ENCODE measurements at regions not wholly inside any gene's neighbourhood (a gene's known extent, or its start where the extent isn't known, plus 50 kb on each side); places are given as distances from the start of the nearest gene placed in this dataset.

DNA sequence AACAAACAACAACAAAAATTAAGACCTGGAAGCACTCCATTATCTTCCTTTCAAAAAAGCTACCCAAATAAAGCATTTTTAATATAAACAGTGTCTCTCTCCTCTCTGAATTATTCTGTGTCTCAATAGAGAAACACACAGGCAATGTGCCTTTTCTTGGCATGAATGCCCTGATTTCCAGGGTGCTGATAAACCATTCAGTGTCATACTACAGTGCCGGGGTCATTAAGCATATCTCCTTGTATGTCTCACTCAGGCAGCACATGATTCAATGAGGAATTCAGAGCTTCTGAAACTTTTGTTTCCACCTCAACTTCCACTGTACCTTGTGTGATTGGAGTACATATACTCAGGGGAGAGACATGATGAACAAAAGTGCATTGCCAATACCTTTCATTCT lies 294.0 kb upstream of the SLC24A2 start:
- no peaks in the 10 kb centered on the region for H3K4me1 ChIP-seq
- POLR2A ChIA-PET, result no interaction called here
- no peaks in the 10 kb centered on the region for H3K9me3 ChIP-seq
- H3K4me3 ChIP-seq, result no peak overlapping the region
- no peak for ATAC-seq
- FAIRE-seq, result no peak
- H3K27ac ChIP-seq, result no peak overlapping the region
- H3K4me2 ChIP-seq, result no peak overlapping the region
- no peak for DNase-seq (ENCODE audit: low read depth in 1 of 2, low spot score in 1 of 2)
- CTCF ChIA-PET, result interaction anchor here (0.6 kb wide), 1 partner anchor 36 kb away, joined by 3 read pairs; no protein-coding TSS in a partner anchor
- TF ChIP-seq MYC (IDR thresholded peaks at IDR 0.05; ENCODE audit: borderline replicate concordance, low read length) (no peak), HES2 (IDR thresholded peaks at IDR 0.05) (no peak), FOSB (CRISPR knock-in tag; IDR thresholded peaks at IDR 0.05) (no peak), REST (IDR thresholded peaks at IDR 0.05) (no peak), ZFP36 (IDR thresholded peaks at IDR 0.05; ENCODE audit: borderline replicate concordance, partially characterized antibody) (no peak), CTCF (IDR thresholded peaks at IDR 0.05) (no peak)
- WGBS (ENCODE audit: missing lambda C conversion rate), result 6% methylated on average over 1 of the region's 1 CpG

DNA sequence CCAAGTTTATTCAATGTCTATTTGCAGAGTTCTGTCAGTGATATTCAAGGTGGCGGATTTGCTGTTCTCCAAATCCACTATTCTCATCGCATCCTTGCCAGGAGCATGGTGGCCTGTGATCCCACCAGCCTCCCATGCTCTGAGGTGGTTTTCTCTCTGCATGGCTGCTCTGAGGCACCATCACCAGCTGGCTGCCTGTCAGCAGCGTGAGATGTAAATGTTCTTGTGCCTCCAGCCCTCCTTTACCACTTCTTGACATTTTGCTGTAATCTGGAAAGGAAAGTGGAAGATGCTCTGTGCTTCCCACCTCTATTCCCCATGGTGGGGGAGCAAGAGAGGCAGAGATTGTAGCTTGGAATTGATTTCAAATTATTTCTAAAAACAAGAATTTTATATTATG lies 293.6 kb upstream of the SLC24A2 start:
- no peaks in the 10 kb centered on the region for H3K9me3 ChIP-seq
- DNase-seq (ENCODE audit: low read depth in 1 of 2, low spot score in 1 of 2), result no peak
- no peak overlapping the region for H3K27ac ChIP-seq
- CTCF ChIA-PET, result no interaction called here
- H3K4me2 ChIP-seq, result no peak overlapping the region
- POLR2A ChIA-PET, result no interaction called here
- FAIRE-seq, result no peak
- no peak overlapping the region for H3K4me3 ChIP-seq
- no peaks in the 10 kb centered on the region for H3K4me1 ChIP-seq
- TF ChIP-seq HDAC2 (IDR thresholded peaks at IDR 0.05) (no peak), CEBPB (IDR thresholded peaks at IDR 0.05) (no peak), SREBF2 (IDR thresholded peaks at IDR 0.05) (no peak), HES2 (IDR thresholded peaks at IDR 0.05) (no peak), RARB (CRISPR knock-in tag; IDR thresholded peaks at IDR 0.05) (no peak), CTCF (IDR thresholded peaks at IDR 0.05) (no peak), HEYL (CRISPR knock-in tag; IDR thresholded peaks at IDR 0.05) (no peak), E2F6 (IDR thresholded peaks at IDR 0.05; ENCODE audit: borderline replicate concordance, low read depth) (no peak), HOXA7 (CRISPR knock-in tag; IDR thresholded peaks at IDR 0.05) (no peak), KDM1A (IDR thresholded peaks at IDR 0.05; ENCODE audit: low read depth) (no peak)
- TF ChIP-seq, protein P1, sequence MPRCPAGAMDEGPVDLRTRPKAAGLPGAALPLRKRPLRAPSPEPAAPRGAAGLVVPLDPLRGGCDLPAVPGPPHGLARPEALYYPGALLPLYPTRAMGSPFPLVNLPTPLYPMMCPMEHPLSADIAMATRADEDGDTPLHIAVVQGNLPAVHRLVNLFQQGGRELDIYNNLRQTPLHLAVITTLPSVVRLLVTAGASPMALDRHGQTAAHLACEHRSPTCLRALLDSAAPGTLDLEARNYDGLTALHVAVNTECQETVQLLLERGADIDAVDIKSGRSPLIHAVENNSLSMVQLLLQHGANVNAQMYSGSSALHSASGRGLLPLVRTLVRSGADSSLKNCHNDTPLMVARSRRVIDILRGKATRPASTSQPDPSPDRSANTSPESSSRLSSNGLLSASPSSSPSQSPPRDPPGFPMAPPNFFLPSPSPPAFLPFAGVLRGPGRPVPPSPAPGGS (IDR thresholded peaks at IDR 0.05), result no peak
- TF ChIP-seq, protein P2, sequence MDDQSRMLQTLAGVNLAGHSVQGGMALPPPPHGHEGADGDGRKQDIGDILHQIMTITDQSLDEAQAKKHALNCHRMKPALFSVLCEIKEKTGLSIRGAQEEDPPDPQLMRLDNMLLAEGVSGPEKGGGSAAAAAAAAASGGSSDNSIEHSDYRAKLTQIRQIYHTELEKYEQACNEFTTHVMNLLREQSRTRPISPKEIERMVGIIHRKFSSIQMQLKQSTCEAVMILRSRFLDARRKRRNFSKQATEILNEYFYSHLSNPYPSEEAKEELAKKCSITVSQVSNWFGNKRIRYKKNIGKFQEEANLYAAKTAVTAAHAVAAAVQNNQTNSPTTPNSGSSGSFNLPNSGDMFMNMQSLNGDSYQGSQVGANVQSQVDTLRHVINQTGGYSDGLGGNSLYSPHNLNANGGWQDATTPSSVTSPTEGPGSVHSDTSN (IDR thresholded peaks at IDR 0.05), result no peak
- ATAC-seq, result no peak
- 2% methylated on average over 3 of the region's 3 CpGs for WGBS (ENCODE audit: missing lambda C conversion rate)
